ENCODE measurements at regions not wholly inside any gene's neighbourhood (a gene's known extent, or its start where the extent isn't known, plus 50 kb on each side); places are given as distances from the start of the nearest gene placed in this dataset.

DNA sequence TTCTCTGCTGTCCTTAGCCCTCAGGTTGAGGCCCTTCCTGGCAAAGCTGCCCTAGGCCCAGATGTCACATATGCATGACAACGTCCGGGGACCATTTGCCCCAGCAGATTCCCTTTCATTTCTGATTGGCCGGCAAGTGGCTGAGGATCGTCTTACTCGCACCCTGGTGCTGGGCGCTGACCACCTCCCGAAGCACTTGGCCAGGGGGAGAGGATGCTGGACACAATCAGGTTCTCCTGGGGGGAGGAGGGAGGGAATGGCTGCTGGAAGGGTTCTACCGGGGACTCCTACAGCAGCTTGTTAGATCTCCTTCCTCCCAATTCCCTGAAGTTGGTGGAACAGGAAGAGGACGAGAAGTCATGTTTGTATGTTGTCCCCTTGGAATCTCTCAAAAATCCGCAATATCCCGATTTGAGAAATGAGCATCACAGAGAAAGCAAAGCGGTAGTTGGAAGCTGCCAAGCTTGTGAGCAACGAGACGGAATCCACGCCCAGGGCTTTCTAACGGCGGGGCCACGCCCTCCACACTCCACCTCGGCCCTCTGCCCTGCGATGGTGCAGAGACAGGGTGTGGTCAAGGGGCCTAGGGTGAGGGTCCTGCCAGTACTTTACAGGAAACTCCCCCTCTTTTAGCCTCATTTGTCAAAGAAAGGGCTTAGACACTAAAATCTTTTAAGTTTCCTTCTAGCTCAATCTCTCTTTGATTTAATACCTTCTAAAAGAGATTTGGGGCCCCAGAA is 61.8 kb upstream of the YWHAQ start:
- TF ChIP-seq, protein P1, sequence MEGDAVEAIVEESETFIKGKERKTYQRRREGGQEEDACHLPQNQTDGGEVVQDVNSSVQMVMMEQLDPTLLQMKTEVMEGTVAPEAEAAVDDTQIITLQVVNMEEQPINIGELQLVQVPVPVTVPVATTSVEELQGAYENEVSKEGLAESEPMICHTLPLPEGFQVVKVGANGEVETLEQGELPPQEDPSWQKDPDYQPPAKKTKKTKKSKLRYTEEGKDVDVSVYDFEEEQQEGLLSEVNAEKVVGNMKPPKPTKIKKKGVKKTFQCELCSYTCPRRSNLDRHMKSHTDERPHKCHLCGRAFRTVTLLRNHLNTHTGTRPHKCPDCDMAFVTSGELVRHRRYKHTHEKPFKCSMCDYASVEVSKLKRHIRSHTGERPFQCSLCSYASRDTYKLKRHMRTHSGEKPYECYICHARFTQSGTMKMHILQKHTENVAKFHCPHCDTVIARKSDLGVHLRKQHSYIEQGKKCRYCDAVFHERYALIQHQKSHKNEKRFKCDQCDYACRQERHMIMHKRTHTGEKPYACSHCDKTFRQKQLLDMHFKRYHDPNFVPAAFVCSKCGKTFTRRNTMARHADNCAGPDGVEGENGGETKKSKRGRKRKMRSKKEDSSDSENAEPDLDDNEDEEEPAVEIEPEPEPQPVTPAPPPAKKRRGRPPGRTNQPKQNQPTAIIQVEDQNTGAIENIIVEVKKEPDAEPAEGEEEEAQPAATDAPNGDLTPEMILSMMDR (IDR thresholded peaks at IDR 0.05; ENCODE audit: low read depth, low read length, poor library complexity, severe bottlenecking), result no peak
- no peak for TF ChIP-seq EZH2phosphoT487 (IDR thresholded peaks at IDR 0.05; ENCODE audit: borderline replicate concordance, low read length)

Data from DOHH2 (cell line).